HUES64 (cell line): ENCODE measurements at regions not wholly inside any gene's neighbourhood (a gene's known extent, or its start where the extent isn't known, plus 50 kb on each side); places are given as distances from the start of the nearest gene placed in this dataset.
"Not testable (repeated sequence)": the region's sequence is repeated elsewhere in the genome, so short reads cannot be mapped to it uniquely, and the experiment has no call there.

Experiments
- H3K27ac ChIP-seq: 2 replicates; pipeline ENCODE4 v1.7.0; 2013; ENCODE audit warnings: low read depth, low read length, inconsistent platforms
- H3K27me3 ChIP-seq: 2 replicates; pipeline ENCODE4 v1.6.1; 2013; ENCODE audit warnings: mild to moderate bottlenecking, low read length; ENCODE audit not compliant: insufficient read depth
- H3K36me3 ChIP-seq: 2 replicates; pipeline ENCODE4 v1.6.1; 2013; ENCODE audit warnings: mild to moderate bottlenecking, low read length; ENCODE audit not compliant: insufficient read depth
- H3K4me1 ChIP-seq: 2 replicates; pipeline ENCODE4 v1.6.1; 2013; ENCODE audit warnings: mild to moderate bottlenecking, low read length, moderate library complexity; ENCODE audit not compliant: insufficient read depth
- H3K4me3 ChIP-seq: 2 replicates; pipeline ENCODE4 v1.5.1; 2013; ENCODE audit warnings: mild to moderate bottlenecking, low read length, moderate library complexity
- H3K9ac ChIP-seq: 2 replicates; pipeline ENCODE4 v1.6.1; 2013; ENCODE audit warnings: mild to moderate bottlenecking, low read depth, low read length
- H3K9me3 ChIP-seq: 2 replicates; pipeline ENCODE4 v1.6.1; 2013; ENCODE audit warnings: low read depth, low read length; ENCODE audit not compliant: insufficient read depth
- WGBS: fragments of 150-250, 120-280 bp; methylation state at CpG from one replicate; pipeline ENCODE4 v1.1.7; 2013; ENCODE audit warnings: missing lambda C conversion rate; 5-methylcytosine and 5-hydroxymethylcytosine counted together

- H3K27me3 ChIP-seq, result peaks cover 3% of the 10 kb centered on the region; the same call in 1 of the 2 replicates
- H3K9me3 ChIP-seq, result no peaks in the 10 kb centered on the region
- no peak overlapping the region for H3K27ac ChIP-seq
- no peaks in the 10 kb centered on the region for H3K36me3 ChIP-seq
- no peak overlapping the region for H3K4me3 ChIP-seq
- H3K4me1 ChIP-seq, result no peaks in the 10 kb centered on the region
- 69% methylated on average over 2 of the region's 2 CpGs for WGBS
- H3K9ac ChIP-seq, result no peak overlapping the region
Measured at GRCh38 chr10:9081961-9082360, 1027.5 kb downstream of the GATA3 start.

- Histone ChIP-seq H3K9ac (no peak overlapping the region), H3K9me3 (no peaks in the 10 kb centered on the region), H3K27me3 (peaks cover 87% of the 10 kb centered on the region), H3K36me3 (no peaks in the 10 kb centered on the region), H3K4me1 (no peaks in the 10 kb centered on the region), H3K27ac (no peak overlapping the region), H3K4me3 (no peak overlapping the region)
- WGBS, result 100% methylated on average over 1 of the region's 3 CpGs
Measured at GRCh38 chr10:9091530-9092093, 1037.1 kb downstream of the GATA3 start.

GRCh38 chr10:9096288-9096687 lies 1041.8 kb downstream of the GATA3 start:
- no peak overlapping the region for H3K27ac ChIP-seq
- H3K9me3 ChIP-seq, result no peaks in the 10 kb centered on the region
- 95% methylated on average over 4 of the region's 4 CpGs for WGBS

DNA sequence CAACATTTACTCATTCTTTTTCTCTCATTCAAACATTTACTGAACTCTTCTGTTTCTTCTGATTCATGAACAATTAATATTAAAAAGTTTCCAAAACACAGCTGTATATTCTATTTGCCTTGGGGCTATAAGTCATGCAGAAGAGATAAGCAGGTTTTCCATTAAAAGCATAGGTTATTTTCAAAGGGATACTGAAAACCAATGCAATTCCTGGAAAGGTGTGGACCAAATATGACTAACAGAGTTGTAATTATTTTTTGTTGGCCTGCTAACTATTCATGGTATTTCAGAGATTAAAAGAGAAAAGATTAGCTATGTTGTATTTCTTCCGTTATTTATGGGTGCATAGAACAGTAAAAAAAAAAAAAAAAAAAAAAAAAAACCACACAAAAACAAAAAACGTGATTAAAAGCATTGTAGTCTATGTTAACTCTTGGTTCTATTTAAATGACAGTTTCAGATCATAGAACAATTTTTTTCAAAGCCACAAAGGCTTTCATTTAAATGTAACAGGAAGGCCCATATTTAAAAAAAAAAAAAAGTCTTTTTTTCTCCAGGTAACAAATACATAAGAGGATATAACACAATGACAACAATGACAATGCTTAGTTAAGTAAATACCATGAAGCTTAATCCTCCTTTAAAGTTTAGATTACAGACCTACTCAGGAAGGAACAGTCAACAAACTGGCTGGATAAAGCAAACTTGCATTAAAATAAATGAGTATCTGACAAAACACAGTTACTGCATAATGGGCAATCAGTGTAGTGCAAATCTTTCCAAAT lies 1042.9 kb downstream of the GATA3 start:
- no peaks in the 10 kb centered on the region for H3K36me3 ChIP-seq
- WGBS, result no CpG with 5 or more reads among the region's 2 CpGs
- peaks cover 100% of the 10 kb centered on the region for H3K27me3 ChIP-seq
- no peak overlapping the region for H3K27ac ChIP-seq
- H3K4me3 ChIP-seq, result no peak overlapping the region
- H3K9ac ChIP-seq, result no peak overlapping the region
- no peaks in the 10 kb centered on the region for H3K9me3 ChIP-seq
- H3K4me1 ChIP-seq, result no peaks in the 10 kb centered on the region; the same call in 1 of the 2 replicates

More at GRCh38 chr10:9096288-9096687, 1041.8 kb downstream of the GATA3 start:
- Histone ChIP-seq H3K4me1 (no peaks in the 10 kb centered on the region; the same call in 1 of the 2 replicates), H3K27me3 (peaks cover 100% of the 10 kb centered on the region), H3K4me3 (no peak overlapping the region), H3K36me3 (no peaks in the 10 kb centered on the region), H3K9ac (no peak overlapping the region)

GRCh38 chr10:9097991-9098306 lies 1043.5 kb downstream of the GATA3 start:
- H3K27me3 ChIP-seq, result peaks cover 100% of the 10 kb centered on the region

DNA sequence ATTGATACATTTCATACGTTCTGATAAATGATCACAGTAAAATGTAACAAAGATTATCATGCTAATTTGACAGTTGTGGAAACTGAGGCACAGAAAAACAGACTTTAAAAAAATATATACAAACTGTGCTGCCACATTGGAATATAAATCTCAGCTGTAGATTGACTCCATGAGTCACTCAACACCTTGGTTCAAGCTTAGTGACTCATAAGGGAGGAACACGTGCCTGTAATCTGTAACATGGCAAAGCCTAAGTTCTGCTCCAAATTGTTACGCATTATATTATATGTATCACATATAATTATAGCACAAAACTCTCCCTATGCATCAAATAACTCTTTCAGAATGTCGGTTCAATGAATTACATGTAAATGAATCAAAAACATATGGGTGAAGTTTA lies 1047.5 kb downstream of the GATA3 start:
- Histone ChIP-seq H3K4me1 (no peaks in the 10 kb centered on the region; the same call in 1 of the 2 replicates), H3K27ac (no peak overlapping the region), H3K36me3 (no peaks in the 10 kb centered on the region), H3K27me3 (peaks cover 90% of the 10 kb centered on the region), H3K9me3 (no peaks in the 10 kb centered on the region), H3K9ac (no peak overlapping the region), H3K4me3 (no peak overlapping the region)
- WGBS, result 72% methylated on average over 2 of the region's 4 CpGs

More at GRCh38 chr10:9097991-9098306, 1043.5 kb downstream of the GATA3 start:
- no peak overlapping the region for H3K4me3 ChIP-seq
- no peak overlapping the region for H3K27ac ChIP-seq
- no peaks in the 10 kb centered on the region for H3K9me3 ChIP-seq
- no peak overlapping the region for H3K9ac ChIP-seq
- H3K4me1 ChIP-seq, result no peaks in the 10 kb centered on the region; the same call in 1 of the 2 replicates
- H3K36me3 ChIP-seq, result no peaks in the 10 kb centered on the region
- WGBS, result 44% methylated on average over 4 of the region's 4 CpGs

DNA sequence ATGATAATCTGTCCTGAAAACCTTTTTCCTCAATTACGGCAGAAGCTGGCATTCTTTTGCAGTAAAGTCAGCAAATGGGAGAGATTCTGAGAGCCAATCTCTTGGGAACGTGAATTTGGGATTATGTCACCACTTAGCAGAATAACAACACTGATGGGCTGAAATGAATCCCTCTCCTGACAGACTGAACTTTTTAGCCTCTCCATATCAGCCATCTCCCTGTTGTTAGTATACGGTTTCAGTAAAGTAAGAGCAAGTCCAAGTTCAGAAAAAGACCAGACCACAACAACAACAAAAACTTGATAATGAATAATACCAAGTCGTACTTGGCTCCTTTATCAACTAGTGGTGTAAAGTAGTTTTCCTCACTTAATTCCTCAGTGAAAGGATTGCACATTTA lies 1048.8 kb downstream of the GATA3 start:
- WGBS, result 76% methylated on average over 3 of the region's 4 CpGs
- Histone ChIP-seq H3K4me3 (no peak overlapping the region), H3K9ac (no peak overlapping the region), H3K27ac (no peak overlapping the region), H3K4me1 (no peaks in the 10 kb centered on the region), H3K9me3 (no peaks in the 10 kb centered on the region), H3K27me3 (peaks cover 89% of the 10 kb centered on the region), H3K36me3 (no peaks in the 10 kb centered on the region)

- Histone ChIP-seq H3K4me3 (no peak overlapping the region), H3K36me3 (no peaks in the 10 kb centered on the region), H3K27ac (no peak overlapping the region), H3K4me1 (no peaks in the 10 kb centered on the region), H3K9me3 (no peaks in the 10 kb centered on the region), H3K9ac (no peak overlapping the region), H3K27me3 (peaks cover 21% of the 10 kb centered on the region)
- 71% methylated on average over 4 of the region's 4 CpGs for WGBS
Measured at GRCh38 chr10:9111976-9112375, 1057.5 kb downstream of the GATA3 start.

DNA sequence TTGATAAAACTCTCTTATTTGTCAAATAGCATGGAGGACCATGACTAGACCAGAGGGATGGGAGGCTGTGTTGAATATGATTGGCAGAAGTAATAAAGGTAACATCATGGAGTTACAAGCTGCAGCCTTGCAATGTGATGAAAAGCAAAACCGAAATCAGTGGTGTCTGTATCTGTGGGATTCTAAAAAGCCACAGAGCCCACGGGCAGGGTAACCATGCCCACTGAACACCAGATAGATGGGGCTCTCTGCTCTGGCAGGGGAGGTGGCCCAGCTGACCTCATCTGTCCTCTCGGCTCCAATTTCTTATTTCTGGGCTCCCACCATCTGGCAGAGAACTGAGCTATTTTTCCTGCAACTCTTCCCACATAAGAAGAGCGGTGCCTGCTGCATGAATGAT lies 1072.2 kb downstream of the GATA3 start:
- H3K27me3 ChIP-seq, result no peaks in the 10 kb centered on the region
- H3K4me3 ChIP-seq, result no peak overlapping the region
- H3K9ac ChIP-seq, result no peak overlapping the region
- no peaks in the 10 kb centered on the region for H3K4me1 ChIP-seq
- no peaks in the 10 kb centered on the region for H3K36me3 ChIP-seq
- H3K27ac ChIP-seq, result no peak overlapping the region
- 89% methylated on average over 3 of the region's 4 CpGs for WGBS
- no peaks in the 10 kb centered on the region for H3K9me3 ChIP-seq

- H3K27ac ChIP-seq, result no peak overlapping the region
- H3K36me3 ChIP-seq, result no peaks in the 10 kb centered on the region
- no peaks in the 10 kb centered on the region for H3K4me1 ChIP-seq
- H3K27me3 ChIP-seq, result no peaks in the 10 kb centered on the region
- no peaks in the 10 kb centered on the region for H3K9me3 ChIP-seq
- H3K9ac ChIP-seq, result no peak overlapping the region
- H3K4me3 ChIP-seq, result no peak overlapping the region
- WGBS, result 84% methylated on average over 2 of the region's 2 CpGs
Measured at GRCh38 chr10:9137368-9137767, 1082.9 kb downstream of the GATA3 start.

DNA sequence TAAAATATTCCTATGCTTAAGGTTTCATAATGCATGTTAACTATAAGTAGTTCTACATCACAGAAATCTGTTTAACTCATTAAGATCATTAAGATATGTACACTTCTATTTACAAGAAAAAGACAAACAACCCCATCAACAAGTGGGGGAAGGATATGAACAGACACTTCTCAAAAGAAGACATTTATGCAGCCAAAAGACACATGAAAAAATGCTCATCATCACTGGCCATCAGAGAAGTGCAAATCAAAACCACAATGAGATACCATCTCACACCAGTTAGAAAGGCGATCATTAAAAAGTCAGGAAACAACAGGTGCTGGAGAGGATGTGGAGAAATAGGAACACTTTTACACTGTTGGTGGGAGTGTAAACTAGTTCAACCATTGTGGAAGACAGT lies 1084.3 kb downstream of the GATA3 start:
- H3K9me3 ChIP-seq, H3K4me3 ChIP-seq, H3K4me1 ChIP-seq, H3K27me3 ChIP-seq, H3K27ac ChIP-seq, H3K9ac ChIP-seq, H3K36me3 ChIP-seq: not testable (repeated sequence)
- WGBS, result no CpG with 5 or more reads among the region's 1 CpG
